Suprapubic skin (tissue), 3 donors: ENCODE measurements at regions not wholly inside any gene's neighbourhood (a gene's known extent, or its start where the extent isn't known, plus 50 kb on each side); places are given as distances from the start of the nearest gene placed in this dataset.

Experiments used
- EP300 ChIP-seq: sonication (generic); formaldehyde crosslinking; IDR thresholded peaks from one replicate; pipeline ENCODE4 v1.6.1; 2017; ENCODE audit warnings: antibody characterized with exemption
- POLR2A ChIP-seq, 2 donors: fragments of 450-650 bp; IDR thresholded peaks; one replicate each; pipeline ENCODE4 v1.6.1; 2017; ENCODE audit warnings: antibody characterized with exemption in 2 of 2, mild to moderate bottlenecking in 2 of 2, moderate library complexity in 2 of 2
- TF ChIP-seq, protein P1 (sequence below), 2 donors: fragments of 200-600 bp in 1 of 2; fragments of 450-650 bp in 1 of 2; sonication (generic) in 1 of 2; IDR thresholded peaks; one replicate each; pipeline ENCODE4 v1.5.1; 2016 to 2019; ENCODE audit warnings: antibody characterized with exemption in 2 of 2, mild to moderate bottlenecking in 1 of 2, moderate library complexity in 1 of 2

DNA sequence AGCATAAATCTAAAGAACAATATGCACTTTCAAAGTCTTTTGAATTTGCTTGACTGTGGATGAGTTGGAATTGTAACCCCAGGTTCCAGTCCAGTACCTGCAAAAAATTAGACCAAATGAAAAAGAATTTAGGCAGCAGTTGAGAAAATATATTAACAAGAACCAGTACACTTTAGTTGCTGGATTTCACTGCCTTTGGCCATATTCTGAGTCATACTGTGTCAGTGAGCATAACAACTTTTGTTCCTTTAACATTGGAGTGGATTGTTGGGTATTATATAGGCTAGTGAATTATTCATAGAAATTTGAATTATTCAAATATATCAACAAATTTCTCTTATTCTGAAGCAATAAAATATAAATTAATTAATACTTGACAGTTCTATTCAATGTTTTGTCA, 101.5 kb upstream of the SMAD1 start:
- TF ChIP-seq, protein P1, sequence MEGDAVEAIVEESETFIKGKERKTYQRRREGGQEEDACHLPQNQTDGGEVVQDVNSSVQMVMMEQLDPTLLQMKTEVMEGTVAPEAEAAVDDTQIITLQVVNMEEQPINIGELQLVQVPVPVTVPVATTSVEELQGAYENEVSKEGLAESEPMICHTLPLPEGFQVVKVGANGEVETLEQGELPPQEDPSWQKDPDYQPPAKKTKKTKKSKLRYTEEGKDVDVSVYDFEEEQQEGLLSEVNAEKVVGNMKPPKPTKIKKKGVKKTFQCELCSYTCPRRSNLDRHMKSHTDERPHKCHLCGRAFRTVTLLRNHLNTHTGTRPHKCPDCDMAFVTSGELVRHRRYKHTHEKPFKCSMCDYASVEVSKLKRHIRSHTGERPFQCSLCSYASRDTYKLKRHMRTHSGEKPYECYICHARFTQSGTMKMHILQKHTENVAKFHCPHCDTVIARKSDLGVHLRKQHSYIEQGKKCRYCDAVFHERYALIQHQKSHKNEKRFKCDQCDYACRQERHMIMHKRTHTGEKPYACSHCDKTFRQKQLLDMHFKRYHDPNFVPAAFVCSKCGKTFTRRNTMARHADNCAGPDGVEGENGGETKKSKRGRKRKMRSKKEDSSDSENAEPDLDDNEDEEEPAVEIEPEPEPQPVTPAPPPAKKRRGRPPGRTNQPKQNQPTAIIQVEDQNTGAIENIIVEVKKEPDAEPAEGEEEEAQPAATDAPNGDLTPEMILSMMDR (IDR thresholded peaks at IDR 0.05) = no peak
- TF ChIP-seq POLR2A (IDR thresholded peaks at IDR 0.05) = no peak
- no peak for TF ChIP-seq EP300
